Activated B cell treated with CpG ODN at 0.5 μM for 24 hours (primary cell): ENCODE measurements at regions not wholly inside any gene's neighbourhood (a gene's known extent, or its start where the extent isn't known, plus 50 kb on each side); places are given as distances from the start of the nearest gene placed in this dataset.

Experiments
- ATAC-seq: fragments of 200-7000 bp; cut with Tn5 transposase; one replicate; pipeline ENCODE4 v1.10.0; 2021; ENCODE audit warnings: low read depth, mild to moderate bottlenecking, moderate library complexity
- CTCF ChIA-PET: fragments of 350-600 bp; sonication (Branson Sonifier 250); formaldehyde crosslinking; loops from one replicate; lab custom pipeline; 2021; ENCODE audit warnings: antibody characterized with exemption; lab: Charles Lee
- POLR2A ChIA-PET: fragments of 350-600 bp; sonication (Branson Sonifier 250); formaldehyde crosslinking; loops from one replicate; lab custom pipeline; 2021; ENCODE audit warnings: antibody characterized with exemption; lab: Charles Lee
- DNase-seq: peaks from one replicate; pipeline ENCODE4 v3.0.0; 2022
- H3K27ac Mint-ChIP-seq: one replicate; pipeline ENCODE4 v1.8.0; 2020; ENCODE audit warnings: mixed read lengths
- H3K27me3 Mint-ChIP-seq: one replicate; pipeline ENCODE4 v1.8.0; 2021; ENCODE audit warnings: mixed read lengths
- H3K36me3 Mint-ChIP-seq: one replicate; pipeline ENCODE4 v1.8.0; 2021; ENCODE audit warnings: low read depth, mixed read lengths
- H3K4me1 Mint-ChIP-seq: one replicate; pipeline ENCODE4 v1.8.0; 2021; ENCODE audit warnings: mixed read lengths
- H3K4me3 Mint-ChIP-seq: one replicate; pipeline ENCODE4 v1.8.0; 2020; ENCODE audit warnings: mild to moderate bottlenecking, mixed read lengths
- H3K9me3 Mint-ChIP-seq: one replicate; pipeline ENCODE4 v1.8.0; 2020; ENCODE audit warnings: mixed read lengths
- CTCF ChIP-seq: fragments of 200-600 bp; IDR thresholded peaks from one replicate; pipeline ENCODE4 v1.8.0; 2022; ENCODE audit warnings: antibody characterized with exemption, mild to moderate bottlenecking
- intact Hi-C: fragments of 100-400 bp; cut with micrococcal nuclease; formaldehyde crosslinking; loops from one replicate; pipeline ENCODE4 v1.15.1; 2024

- Mint-ChIP-seq H3K9me3 (no peaks in the 10 kb centered on the region), H3K27ac (no peak overlapping the region), H3K4me3 (no peak overlapping the region), H3K36me3 (no peaks in the 10 kb centered on the region), H3K27me3 (peaks cover 21% of the 10 kb centered on the region), H3K4me1 (no peaks in the 10 kb centered on the region)
- no peak for TF ChIP-seq CTCF
- DNase-seq: no peak
- no peak for ATAC-seq
- CTCF ChIA-PET: no interaction called here
- POLR2A ChIA-PET: interaction anchor here (0.7 kb wide), 1 partner anchor 8 kb away, joined by 4 read pairs; no protein-coding TSS in a partner anchor
- intact Hi-C loops: no loop called here
Observed at GRCh38 chr18:50453014-50453680, 78.3 kb downstream of the SKA1 start.

GRCh38 chr18:50453732-50454131 lies 78.9 kb downstream of the SKA1 start:
- no peak for DNase-seq
- POLR2A ChIA-PET: no interaction called here
- TF ChIP-seq CTCF: no peak
- H3K36me3 Mint-ChIP-seq: no peaks in the 10 kb centered on the region
- ATAC-seq: no peak
- H3K4me1 Mint-ChIP-seq: no peaks in the 10 kb centered on the region
- CTCF ChIA-PET: no interaction called here
- H3K4me3 Mint-ChIP-seq: no peak overlapping the region
- intact Hi-C loops: no loop called here
- no peaks in the 10 kb centered on the region for H3K9me3 Mint-ChIP-seq
- H3K27me3 Mint-ChIP-seq: peaks cover 21% of the 10 kb centered on the region
- no peak overlapping the region for H3K27ac Mint-ChIP-seq

GRCh38 chr18:50454387-50454988 lies 79.6 kb downstream of the SKA1 start:
- no peaks in the 10 kb centered on the region for H3K36me3 Mint-ChIP-seq
- no peak for TF ChIP-seq CTCF
- POLR2A ChIA-PET: no interaction called here
- intact Hi-C loops: no loop called here
- ATAC-seq (no peak), DNase-seq (no peak)
- H3K4me1 Mint-ChIP-seq: no peaks in the 10 kb centered on the region
- H3K9me3 Mint-ChIP-seq: no peaks in the 10 kb centered on the region
- CTCF ChIA-PET: no interaction called here
- peaks cover 19% of the 10 kb centered on the region for H3K27me3 Mint-ChIP-seq
- H3K4me3 Mint-ChIP-seq: no peak overlapping the region
- no peak overlapping the region for H3K27ac Mint-ChIP-seq

GRCh38 chr18:50456285-50456684 lies 81.4 kb downstream of the SKA1 start:
- no peak for TF ChIP-seq CTCF
- no peak overlapping the region for H3K4me3 Mint-ChIP-seq
- H3K27me3 Mint-ChIP-seq: peaks cover 19% of the 10 kb centered on the region
- ATAC-seq: no peak
- CTCF ChIA-PET: no interaction called here
- intact Hi-C loops: no loop called here
- H3K27ac Mint-ChIP-seq: no peak overlapping the region
- H3K9me3 Mint-ChIP-seq: no peaks in the 10 kb centered on the region
- no peaks in the 10 kb centered on the region for H3K4me1 Mint-ChIP-seq
- POLR2A ChIA-PET: no interaction called here
- DNase-seq: no peak
- no peaks in the 10 kb centered on the region for H3K36me3 Mint-ChIP-seq

GRCh38 chr18:50457639-50458038 lies 82.8 kb downstream of the SKA1 start:
- ATAC-seq (no peak), DNase-seq (no peak)
- Mint-ChIP-seq H3K4me1 (no peaks in the 10 kb centered on the region), H3K27me3 (peaks cover 19% of the 10 kb centered on the region), H3K36me3 (no peaks in the 10 kb centered on the region), H3K9me3 (no peaks in the 10 kb centered on the region), H3K4me3 (no peak overlapping the region), H3K27ac (no peak overlapping the region)
- POLR2A ChIA-PET: no interaction called here
- TF ChIP-seq CTCF: no peak
- CTCF ChIA-PET: no interaction called here
- intact Hi-C loops: no loop called here
